Esophagus (tissue), 2 donors: ENCODE measurements at regions not wholly inside any gene's neighbourhood (a gene's known extent, or its start where the extent isn't known, plus 50 kb on each side); places are given as distances from the start of the nearest gene placed in this dataset.
"Not testable (repeated sequence)": the region's sequence is repeated elsewhere in the genome, so short reads cannot be mapped to it uniquely, and the experiment has no call there.

Experiments
- H3K27ac ChIP-seq, 2 donors: one replicate each; pipeline ENCODE4 v1.5.1; 2013; ENCODE audit warnings: low read depth in 2 of 2, mild to moderate bottlenecking in 2 of 2, inconsistent platforms in 1 of 2, low read length in 1 of 2, moderate library complexity in 1 of 2
- H3K27me3 ChIP-seq, 2 donors: one replicate each; pipeline ENCODE4 v1.6.1; 2013; ENCODE audit warnings: low read length in 2 of 2, control low read depth in 1 of 2, mild to moderate bottlenecking in 1 of 2; ENCODE audit not compliant: insufficient read depth in 2 of 2, control insufficient read depth in 1 of 2
- H3K36me3 ChIP-seq, 2 donors: one replicate each; pipeline ENCODE4 v1.6.1; 2013; ENCODE audit warnings: low read length in 1 of 2; ENCODE audit not compliant: control insufficient read depth in 2 of 2, insufficient read depth in 2 of 2
- H3K4me1 ChIP-seq, 2 donors: one replicate each; pipeline ENCODE4 v1.6.1; 2013; ENCODE audit warnings: low read length in 1 of 2; ENCODE audit not compliant: control insufficient read depth in 2 of 2, insufficient read depth in 2 of 2
- H3K4me3 ChIP-seq, 2 donors: one replicate each; pipeline ENCODE4 v1.5.1; 2013; ENCODE audit warnings: low read length in 2 of 2, mild to moderate bottlenecking in 2 of 2, low read depth in 1 of 2, moderate library complexity in 1 of 2
- H3K9me3 ChIP-seq, 2 donors: one replicate each; pipeline ENCODE4 v1.6.1; 2013; ENCODE audit warnings: mild to moderate bottlenecking in 2 of 2, low read depth in 1 of 2, low read length in 1 of 2, moderate library complexity in 1 of 2; ENCODE audit not compliant: control insufficient read depth in 2 of 2, insufficient read depth in 1 of 2
- WGBS, 2 donors: extraction: QIAGEN DNeasy Blood & Tissue Kit; methylation state at CpG; one replicate each; pipeline ENCODE4 v1.1.7; 2013; 5-methylcytosine and 5-hydroxymethylcytosine counted together
- donor health status: healthy with polysubstance abuse.
- donor health status: Bipolar disorder and iron deficiency.

DNA sequence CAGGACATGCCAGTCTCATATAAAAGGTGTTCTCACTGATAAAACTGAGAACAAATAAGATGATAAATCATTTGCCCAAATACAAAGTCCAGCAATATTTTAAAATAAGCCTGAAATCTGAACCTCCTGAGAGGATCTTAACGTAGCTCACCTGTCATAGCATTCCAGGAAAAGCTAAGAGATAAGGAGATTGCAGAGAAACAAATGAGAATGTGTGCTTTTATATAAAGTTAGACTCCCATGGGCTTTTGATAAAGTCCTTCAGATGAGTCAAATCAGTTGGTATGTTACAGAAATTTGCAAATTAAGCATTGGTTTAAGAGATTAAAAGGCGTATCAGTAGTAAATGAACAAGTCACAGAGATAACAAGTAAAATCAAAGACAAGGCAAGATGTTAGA, 452.9 kb upstream of the CHAC2 start:
- H3K27me3 ChIP-seq = no peaks in the 10 kb centered on the region
- no peak overlapping the region for H3K4me3 ChIP-seq
- no peak overlapping the region for H3K27ac ChIP-seq
- 38 to 59% methylated on average over 2 of the region's 2 CpGs for WGBS, 2 donors
- H3K36me3 ChIP-seq = no peaks in the 10 kb centered on the region
- H3K4me1 ChIP-seq = no peaks in the 10 kb centered on the region
- peaks cover 0 to 2% of the 10 kb centered on the region in 2 donors for H3K9me3 ChIP-seq

DNA sequence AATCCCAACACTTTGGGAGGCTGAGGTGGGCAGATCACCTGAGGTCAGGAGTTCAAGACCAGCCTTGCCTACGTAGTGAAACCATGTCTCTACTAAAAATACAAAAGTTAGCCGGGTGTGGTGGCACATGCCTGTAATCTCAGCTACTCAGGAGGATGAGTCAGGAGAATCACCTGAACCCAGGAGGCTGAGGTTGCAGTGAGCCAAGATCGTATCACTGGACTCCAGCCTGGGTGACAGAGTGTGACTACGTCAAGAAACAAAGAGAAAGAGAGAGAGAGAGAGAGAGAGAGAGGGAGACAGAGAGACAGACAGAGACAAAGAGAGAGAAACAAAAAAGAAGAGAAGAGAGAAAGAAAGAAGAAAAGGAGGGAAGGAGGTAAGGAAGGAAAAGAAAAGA, 454.0 kb upstream of the CHAC2 start:
- not testable (repeated sequence) for H3K9me3 ChIP-seq, H3K4me1 ChIP-seq, H3K36me3 ChIP-seq, H3K27ac ChIP-seq, H3K4me3 ChIP-seq, H3K27me3 ChIP-seq
- 68 to 76% methylated on average over 4 of the region's 4 CpGs for WGBS, 2 donors

- no peak overlapping the region for H3K4me3 ChIP-seq
- H3K27me3 ChIP-seq = no peaks in the 10 kb centered on the region
- no peaks in the 10 kb centered on the region for H3K36me3 ChIP-seq
- no peak overlapping the region for H3K27ac ChIP-seq
- no peaks in the 10 kb centered on the region for H3K4me1 ChIP-seq
- 72 to 87% methylated on average over 5 of the region's 5 CpGs for WGBS, 2 donors
- H3K9me3 ChIP-seq = peaks cover 0 to 2% of the 10 kb centered on the region in 2 donors
These were observed 454.9 kb upstream of the CHAC2 start for GRCh38 chr2:53312721-53313120.

DNA sequence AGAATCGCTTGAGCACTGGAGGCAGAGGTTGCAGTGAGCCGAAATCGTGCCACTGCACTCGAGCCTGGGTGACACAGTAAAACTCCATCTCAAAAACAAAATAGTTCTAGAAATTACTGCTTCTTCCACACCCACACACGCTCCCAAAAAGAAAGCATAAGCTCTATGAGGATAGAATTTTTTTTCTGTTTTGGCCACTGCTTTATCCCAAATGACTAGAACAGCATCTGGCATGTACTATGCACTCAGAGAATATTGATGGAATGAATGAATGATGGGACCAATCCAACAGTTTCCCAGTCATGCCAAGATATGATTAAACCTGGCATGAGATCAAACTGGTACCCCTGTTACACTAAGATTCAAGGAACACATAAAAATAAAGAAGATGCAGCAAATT, 455.4 kb upstream of the CHAC2 start:
- no peak overlapping the region for H3K27ac ChIP-seq
- WGBS, 2 donors = 79 to 80% methylated on average over 5 of the region's 5 CpGs
- H3K36me3 ChIP-seq = no peaks in the 10 kb centered on the region
- no peaks in the 10 kb centered on the region for H3K27me3 ChIP-seq
- H3K4me1 ChIP-seq = no peaks in the 10 kb centered on the region
- H3K4me3 ChIP-seq = no peak overlapping the region
- H3K9me3 ChIP-seq = peaks cover 0 to 2% of the 10 kb centered on the region in 2 donors

- H3K27ac ChIP-seq = no peak overlapping the region
- H3K4me1 ChIP-seq = no peaks in the 10 kb centered on the region
- no peak overlapping the region for H3K4me3 ChIP-seq
- no peaks in the 10 kb centered on the region for H3K36me3 ChIP-seq
- 61 to 74% methylated on average over 4 of the region's 4 CpGs for WGBS, 2 donors
- no peaks in the 10 kb centered on the region for H3K27me3 ChIP-seq
- H3K9me3 ChIP-seq = no peaks in the 10 kb centered on the region
These were observed 464.5 kb upstream of the CHAC2 start for GRCh38 chr2:53303012-53303578.

DNA sequence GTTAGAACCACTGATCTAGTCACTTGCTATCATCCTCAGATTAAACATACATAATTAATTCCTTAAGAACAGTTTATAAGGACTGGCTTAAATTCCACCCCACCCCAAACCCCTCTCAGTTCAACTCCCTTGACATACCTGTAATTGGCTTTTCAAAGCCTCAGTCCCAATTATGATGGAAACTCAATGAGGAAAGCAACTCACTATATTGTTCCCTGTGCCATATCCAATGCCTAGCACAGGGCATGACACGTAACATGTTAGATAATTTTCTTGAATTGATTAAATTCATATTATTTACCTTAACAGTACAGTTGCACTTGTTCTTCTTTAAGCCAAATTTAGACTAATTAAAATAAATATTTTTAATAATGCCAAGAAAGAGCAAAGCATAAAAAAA, 465.1 kb upstream of the CHAC2 start:
- H3K9me3 ChIP-seq = no peaks in the 10 kb centered on the region
- H3K27ac ChIP-seq = no peak overlapping the region
- no peaks in the 10 kb centered on the region for H3K36me3 ChIP-seq
- H3K4me1 ChIP-seq = no peaks in the 10 kb centered on the region
- H3K4me3 ChIP-seq = no peak overlapping the region
- no peaks in the 10 kb centered on the region for H3K27me3 ChIP-seq
- 79 to 93% methylated on average over 1 of the region's 1 CpG for WGBS, 2 donors

DNA sequence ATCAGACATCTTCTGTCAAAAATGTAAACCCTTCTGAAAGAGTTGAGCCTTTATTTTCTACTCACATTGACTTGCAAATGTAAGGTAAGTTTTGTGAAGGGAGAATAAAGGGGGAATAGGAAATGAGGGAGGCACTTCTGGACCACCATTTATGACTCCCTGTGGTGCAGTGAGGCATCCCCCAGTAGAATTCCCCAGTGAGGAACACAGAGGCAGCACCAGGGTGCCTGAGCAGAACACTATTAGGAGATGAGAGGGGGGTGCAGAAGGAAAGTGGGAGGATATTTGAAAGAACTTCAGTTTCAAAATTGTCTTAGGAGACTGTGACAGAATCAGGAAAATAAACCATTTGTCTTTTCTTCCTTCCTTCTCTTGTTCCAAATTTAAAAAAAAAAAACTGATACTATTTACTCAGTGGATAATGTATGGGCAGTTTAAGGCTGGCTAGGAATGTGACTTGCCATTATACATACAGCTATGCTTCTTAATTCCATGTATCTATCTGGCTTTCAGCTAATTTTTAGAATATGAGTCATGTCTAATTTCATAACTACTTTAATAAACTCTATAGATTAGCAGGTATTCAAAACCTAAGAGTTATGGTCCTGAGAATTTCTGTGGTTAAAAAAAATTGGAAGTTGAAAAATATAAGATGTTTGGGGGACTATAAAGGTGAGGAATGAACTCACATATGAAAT, 478.1 kb upstream of the CHAC2 start:
- Histone ChIP-seq H3K27ac (no peak overlapping the region), H3K27me3 (no peaks in the 10 kb centered on the region), H3K4me3 (no peak overlapping the region), H3K36me3 (no peaks in the 10 kb centered on the region), H3K9me3 (no peaks in the 10 kb centered on the region), H3K4me1 (no peaks in the 10 kb centered on the region)

DNA sequence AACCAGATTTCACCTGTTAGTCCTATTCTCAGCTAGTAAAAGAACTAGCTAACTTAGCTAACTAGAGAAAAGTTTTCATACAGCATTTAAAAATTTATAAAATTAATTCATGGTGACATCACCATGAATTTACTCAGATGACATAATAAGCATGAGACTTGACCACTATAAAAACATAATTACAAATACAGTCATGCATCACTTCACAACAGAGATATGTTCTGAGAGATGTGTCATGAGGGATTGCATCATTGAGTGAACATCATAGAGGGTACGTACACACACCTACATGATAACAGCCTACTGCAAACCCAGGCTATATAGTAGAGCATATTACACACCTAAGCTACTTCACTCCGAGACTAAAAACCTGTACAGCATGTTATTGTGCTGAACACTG, 481.3 kb upstream of the CHAC2 start:
- 74 to 78% methylated on average over 2 of the region's 2 CpGs for WGBS, 2 donors
- no peak overlapping the region for H3K27ac ChIP-seq

GRCh38 chr2:53275743-53276142, 491.9 kb upstream of the CHAC2 start:
- Histone ChIP-seq H3K9me3 (no peaks in the 10 kb centered on the region), H3K27ac (no peak overlapping the region), H3K36me3 (no peaks in the 10 kb centered on the region), H3K4me3 (no peak overlapping the region), H3K27me3 (no peaks in the 10 kb centered on the region), H3K4me1 (no peaks in the 10 kb centered on the region)
- WGBS, 2 donors = 88 to 90% methylated on average over 1 of the region's 1 CpG

More for the DNA sequence above, 481.3 kb upstream of the CHAC2 start:
- H3K27me3 ChIP-seq = no peaks in the 10 kb centered on the region
- no peaks in the 10 kb centered on the region for H3K9me3 ChIP-seq
- H3K4me3 ChIP-seq = no peak overlapping the region
- no peaks in the 10 kb centered on the region for H3K4me1 ChIP-seq
- no peaks in the 10 kb centered on the region for H3K36me3 ChIP-seq

GRCh38 chr2:53268626-53269025, 499.0 kb upstream of the CHAC2 start:
- WGBS, 2 donors = 76 to 89% methylated on average over 3 of the region's 3 CpGs
- Histone ChIP-seq H3K9me3 (no peaks in the 10 kb centered on the region), H3K36me3 (no peaks in the 10 kb centered on the region), H3K27ac (no peak overlapping the region), H3K4me1 (no peaks in the 10 kb centered on the region), H3K27me3 (no peaks in the 10 kb centered on the region), H3K4me3 (no peak overlapping the region)
